GM12873 (cell line): ENCODE measurements at regions not wholly inside any gene's neighbourhood (a gene's known extent, or its start where the extent isn't known, plus 50 kb on each side); places are given as distances from the start of the nearest gene placed in this dataset.

Experiments used
- TF ChIP-seq, protein P1 (sequence below): IDR thresholded peaks from 2 replicates; pipeline ENCODE4 v1.5.1; 2012; ENCODE audit warnings: low read depth, mild to moderate bottlenecking, moderate library complexity, low read length, control low read depth; ENCODE audit not compliant: insufficient read depth; ENCODE audit errors: missing control alignments

DNA sequence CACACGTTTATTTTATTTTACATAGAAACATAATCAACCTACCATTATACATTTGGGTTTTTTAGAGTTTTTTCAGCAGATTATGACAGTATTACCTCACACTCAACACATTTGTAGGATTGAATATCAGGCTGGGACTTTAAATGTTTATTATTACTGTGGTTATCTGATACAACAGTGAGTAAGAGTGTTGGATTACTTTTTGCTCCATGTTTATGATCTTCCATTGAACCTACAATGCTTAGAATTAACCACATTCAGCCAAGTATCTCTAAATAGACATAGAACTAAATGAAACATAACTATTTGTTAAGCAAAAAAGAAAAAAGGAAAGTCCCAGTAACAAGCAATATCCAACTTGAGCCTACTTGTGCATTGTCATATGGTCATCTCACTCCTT lies 607.4 kb upstream of the PITX2 start:
- TF ChIP-seq, protein P1, sequence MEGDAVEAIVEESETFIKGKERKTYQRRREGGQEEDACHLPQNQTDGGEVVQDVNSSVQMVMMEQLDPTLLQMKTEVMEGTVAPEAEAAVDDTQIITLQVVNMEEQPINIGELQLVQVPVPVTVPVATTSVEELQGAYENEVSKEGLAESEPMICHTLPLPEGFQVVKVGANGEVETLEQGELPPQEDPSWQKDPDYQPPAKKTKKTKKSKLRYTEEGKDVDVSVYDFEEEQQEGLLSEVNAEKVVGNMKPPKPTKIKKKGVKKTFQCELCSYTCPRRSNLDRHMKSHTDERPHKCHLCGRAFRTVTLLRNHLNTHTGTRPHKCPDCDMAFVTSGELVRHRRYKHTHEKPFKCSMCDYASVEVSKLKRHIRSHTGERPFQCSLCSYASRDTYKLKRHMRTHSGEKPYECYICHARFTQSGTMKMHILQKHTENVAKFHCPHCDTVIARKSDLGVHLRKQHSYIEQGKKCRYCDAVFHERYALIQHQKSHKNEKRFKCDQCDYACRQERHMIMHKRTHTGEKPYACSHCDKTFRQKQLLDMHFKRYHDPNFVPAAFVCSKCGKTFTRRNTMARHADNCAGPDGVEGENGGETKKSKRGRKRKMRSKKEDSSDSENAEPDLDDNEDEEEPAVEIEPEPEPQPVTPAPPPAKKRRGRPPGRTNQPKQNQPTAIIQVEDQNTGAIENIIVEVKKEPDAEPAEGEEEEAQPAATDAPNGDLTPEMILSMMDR, result no peak

GRCh38 chr4:111231281-111231680 lies 608.4 kb upstream of the PITX2 start:
- TF ChIP-seq, protein P1, result no peak

- TF ChIP-seq, protein P1, result no peak
These were observed 612.1 kb upstream of the PITX2 start for GRCh38 chr4:111234939-111235338.

DNA sequence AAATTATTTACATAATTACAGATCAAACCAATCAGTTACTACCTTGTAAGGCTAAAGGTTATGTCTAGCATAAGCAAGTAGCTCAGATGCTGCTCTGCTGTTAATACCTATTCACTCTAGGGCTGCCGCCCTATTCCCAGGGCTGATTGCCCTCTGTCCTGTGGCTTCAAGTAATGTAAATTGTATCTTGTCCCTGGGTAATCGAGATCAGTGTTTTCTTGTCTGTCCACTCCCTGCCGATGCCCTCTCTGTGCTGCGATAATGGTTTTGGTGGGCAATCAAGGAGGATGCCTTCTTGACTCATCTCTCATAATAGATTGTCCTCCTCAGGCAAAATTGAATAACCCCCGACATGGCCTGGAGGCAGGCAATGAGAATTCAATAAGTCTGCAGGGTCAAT lies 641.0 kb upstream of the PITX2 start:
- TF ChIP-seq, protein P1, result no peak

GRCh38 chr4:111266937-111267336 lies 644.1 kb upstream of the PITX2 start:
- TF ChIP-seq, protein P1, result no peak

- TF ChIP-seq, protein P1, result no peak
These were observed 644.9 kb upstream of the PITX2 start for GRCh38 chr4:111267786-111268185.

DNA sequence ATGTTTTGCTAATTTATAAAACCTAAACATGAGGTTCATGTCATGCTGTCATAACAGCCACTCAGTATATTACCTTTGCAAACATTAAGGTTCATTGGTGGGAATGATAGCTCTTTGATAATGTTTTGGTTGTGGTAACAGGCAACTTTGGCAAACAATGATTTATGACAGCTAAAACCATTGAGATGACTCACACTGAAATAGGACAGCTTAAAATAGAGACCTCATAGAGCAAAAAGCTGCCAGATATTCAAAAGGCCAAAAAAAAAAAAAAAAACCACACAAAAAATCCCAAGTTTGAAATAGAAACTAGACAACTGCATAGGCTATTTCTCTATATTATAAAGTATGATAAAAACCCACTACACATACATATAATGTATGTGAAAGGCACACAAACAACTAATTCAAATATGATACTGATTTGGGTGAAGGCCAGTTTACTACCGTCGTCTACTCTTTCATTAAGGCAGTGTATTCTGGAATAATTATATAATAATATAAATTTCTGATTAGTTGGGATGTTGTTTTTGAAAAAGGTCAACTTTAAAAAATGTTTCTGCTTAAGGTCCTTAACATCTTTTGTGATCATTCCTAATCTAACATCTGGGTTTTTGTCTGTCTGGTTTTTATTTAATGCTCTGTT lies 646.0 kb upstream of the PITX2 start:
- TF ChIP-seq, protein P1, result no peak

DNA sequence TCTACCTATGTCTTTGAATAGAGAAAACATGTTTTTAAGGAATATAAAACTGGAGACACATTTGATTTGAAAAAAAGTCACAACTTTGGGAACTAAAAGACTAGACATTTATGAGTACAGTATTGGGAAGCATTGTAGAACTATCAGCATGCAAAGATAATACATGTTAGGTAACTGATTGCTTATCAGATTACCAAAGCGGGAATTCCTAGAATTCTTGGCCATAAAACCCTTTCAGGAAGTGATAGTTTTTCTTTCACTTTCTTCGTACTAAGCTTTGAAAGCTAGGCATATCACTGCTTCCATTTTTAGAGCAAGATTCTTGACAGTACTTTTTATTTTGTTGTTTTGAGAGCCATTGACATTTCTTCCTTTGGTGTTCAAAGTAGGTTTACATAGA lies 646.6 kb upstream of the PITX2 start:
- TF ChIP-seq, protein P1, result no peak
